GM18520 (cell line): ENCODE measurements at regions not wholly inside any gene's neighbourhood (a gene's known extent, or its start where the extent isn't known, plus 50 kb on each side); places are given as distances from the start of the nearest gene placed in this dataset.
"Not testable (repeated sequence)": the region's sequence is repeated elsewhere in the genome, so short reads cannot be mapped to it uniquely, and the experiment has no call there.

Experiments used
- ATAC-seq: cut with Tn5 transposase; IDR thresholded peaks from one replicate; pipeline ENCODE4 v1.9.1; 2021; ENCODE audit not compliant: unreplicated experiment

GRCh38 chr9:7545371-7546165 is 254.0 kb downstream of the DMAC1 start:
- ATAC-seq: no peak

GRCh38 chr9:7542693-7543092 is 256.9 kb downstream of the DMAC1 start:
- ATAC-seq: no peak

DNA sequence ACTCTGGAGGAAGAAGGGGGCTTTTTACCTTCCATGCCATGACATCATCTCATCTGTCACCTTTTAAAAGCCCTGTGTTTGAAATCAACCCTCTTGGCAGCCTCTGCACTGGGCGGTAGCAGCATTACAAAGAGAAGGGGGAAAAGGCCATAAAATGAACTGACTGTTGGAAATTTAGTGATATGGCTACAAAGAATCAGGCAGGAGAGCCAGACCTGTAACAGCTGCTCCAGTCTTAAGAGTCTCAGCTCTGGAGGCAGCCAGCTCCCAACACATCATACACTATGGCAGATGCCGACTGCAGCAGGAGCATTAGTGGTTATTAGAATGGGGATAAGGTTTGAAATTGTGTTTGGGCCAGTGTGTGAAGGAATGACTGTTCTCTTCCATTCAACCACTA is 257.5 kb downstream of the DMAC1 start:
- ATAC-seq: no peak

GRCh38 chr9:7536310-7536939 is 263.2 kb downstream of the DMAC1 start:
- ATAC-seq: no peak

- no peak for ATAC-seq
Observed at GRCh38 chr9:7534211-7534935, 265.2 kb downstream of the DMAC1 start.

GRCh38 chr9:7533376-7534090 is 266.0 kb downstream of the DMAC1 start:
- ATAC-seq: no peak

DNA sequence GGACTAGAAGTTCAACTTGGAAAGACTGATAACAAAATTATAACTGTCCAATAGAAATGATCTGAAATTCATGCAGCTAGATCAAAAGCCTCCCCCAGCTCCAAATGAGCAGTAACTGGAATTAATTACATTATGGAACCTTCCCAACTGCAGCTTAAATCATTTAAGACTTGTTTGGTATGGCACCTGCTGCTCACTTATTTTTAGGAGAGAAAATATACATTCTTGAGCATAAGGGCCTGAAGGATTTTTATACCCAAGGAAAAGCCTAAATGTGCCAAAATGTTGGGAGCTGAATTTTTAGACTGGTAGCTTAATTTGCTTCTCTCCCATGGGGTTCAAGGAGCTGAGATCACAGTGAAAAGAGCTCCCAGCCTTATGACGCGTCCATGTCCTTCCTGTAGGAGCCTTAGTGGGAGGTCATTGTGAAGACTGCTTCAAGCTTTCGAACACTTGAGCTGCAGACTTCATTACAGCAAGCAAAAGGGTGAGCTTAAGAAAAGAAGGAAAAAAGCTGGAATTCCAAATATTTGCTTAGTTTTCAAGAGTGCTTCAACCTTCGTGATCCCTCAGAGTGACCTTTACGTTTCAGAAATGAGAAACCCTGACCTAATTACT is 276.0 kb downstream of the DMAC1 start:
- no peak for ATAC-seq

DNA sequence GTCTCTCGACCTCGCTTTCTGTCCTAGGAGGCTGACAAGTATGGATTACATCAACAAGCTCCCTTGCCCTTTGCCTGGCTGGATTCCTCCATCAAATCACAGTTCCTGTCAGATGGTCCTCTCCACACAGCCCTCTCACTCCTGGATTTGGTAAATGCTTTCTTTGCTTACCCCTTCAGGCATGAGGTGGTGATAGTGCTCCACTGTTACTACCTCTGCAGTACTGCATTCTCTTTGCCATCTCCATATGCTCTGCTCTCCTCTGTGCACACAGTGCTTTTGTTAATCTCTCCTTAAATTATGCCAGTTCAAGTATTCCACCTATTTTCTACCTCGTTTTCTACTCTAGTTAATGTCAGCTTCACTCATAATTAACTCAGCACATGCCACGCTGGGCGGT is 279.2 kb downstream of the DMAC1 start:
- no peak for ATAC-seq

DNA sequence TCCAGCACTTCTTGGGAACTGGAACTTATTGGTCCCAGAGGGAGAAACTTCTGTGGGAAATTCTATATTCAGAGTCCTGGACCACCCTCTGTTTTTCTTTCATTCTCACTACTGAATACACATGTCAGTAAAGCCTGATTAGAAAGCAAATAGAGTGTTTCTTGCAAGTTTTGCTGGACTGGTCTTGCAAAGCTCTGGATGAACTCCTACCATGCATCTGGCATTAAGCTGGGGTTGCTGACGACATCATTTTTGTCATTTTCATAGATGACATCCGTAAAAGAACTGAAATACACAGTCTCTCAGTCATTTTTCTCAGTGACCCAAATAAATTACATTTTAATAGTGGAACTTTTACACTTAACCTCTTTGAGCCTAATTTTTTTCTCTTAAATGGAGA is 283.2 kb downstream of the DMAC1 start:
- ATAC-seq: no peak

- ATAC-seq: no peak
Observed at GRCh38 chr9:7510199-7510598, 289.4 kb downstream of the DMAC1 start.

DNA sequence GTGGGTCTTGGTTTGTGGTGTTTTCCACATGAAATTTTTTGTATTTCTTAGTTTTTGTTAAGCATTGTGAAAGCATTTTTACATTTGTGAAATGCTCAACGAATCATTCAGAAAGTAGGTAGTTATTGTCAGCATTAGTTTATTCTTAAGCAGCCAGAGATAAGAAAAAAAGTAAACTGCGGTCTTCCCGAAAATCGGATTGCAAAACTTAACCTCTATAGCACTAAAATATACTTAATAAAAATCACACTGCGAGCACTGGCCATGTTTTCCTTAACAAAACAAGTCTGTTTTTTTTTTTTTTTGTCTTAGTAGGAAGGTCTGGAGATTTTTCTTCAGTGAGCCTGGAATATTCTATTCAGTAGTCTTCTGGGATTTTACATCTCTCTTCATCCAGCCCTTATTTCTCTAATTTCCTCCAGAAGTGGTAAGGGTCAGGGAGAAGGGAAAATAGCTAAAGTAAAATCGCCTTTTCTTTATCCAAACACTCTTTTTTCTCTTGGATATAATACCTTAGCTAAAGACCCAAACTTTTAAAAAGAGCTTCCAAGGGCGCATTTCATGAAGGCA is 289.9 kb downstream of the DMAC1 start:
- no peak for ATAC-seq

DNA sequence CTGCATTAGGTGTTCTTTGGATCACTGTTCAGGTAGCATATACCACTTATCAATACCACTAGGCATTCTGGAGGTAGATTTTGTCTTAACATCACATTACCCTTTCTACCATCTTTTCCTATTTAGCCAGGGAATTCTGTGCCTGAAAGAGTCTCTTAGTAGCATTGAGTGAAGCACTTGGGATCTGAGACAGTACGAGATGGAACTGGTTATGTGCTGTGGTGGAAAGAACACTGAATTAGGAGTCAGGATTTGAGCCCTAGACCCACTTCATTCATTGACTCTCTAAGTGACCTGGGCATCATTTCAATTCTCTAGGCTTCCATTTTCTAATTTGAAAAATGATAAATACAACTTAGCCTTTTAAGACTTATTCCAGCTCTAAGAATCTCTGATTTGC is 291.1 kb downstream of the DMAC1 start:
- ATAC-seq: no peak

GRCh38 chr9:7507566-7508270 is 291.9 kb downstream of the DMAC1 start:
- no peak for ATAC-seq

GRCh38 chr9:7507026-7507425 is 292.6 kb downstream of the DMAC1 start:
- no peak for ATAC-seq

- no peak for ATAC-seq
Observed at GRCh38 chr9:7500521-7500920, 299.1 kb downstream of the DMAC1 start.

DNA sequence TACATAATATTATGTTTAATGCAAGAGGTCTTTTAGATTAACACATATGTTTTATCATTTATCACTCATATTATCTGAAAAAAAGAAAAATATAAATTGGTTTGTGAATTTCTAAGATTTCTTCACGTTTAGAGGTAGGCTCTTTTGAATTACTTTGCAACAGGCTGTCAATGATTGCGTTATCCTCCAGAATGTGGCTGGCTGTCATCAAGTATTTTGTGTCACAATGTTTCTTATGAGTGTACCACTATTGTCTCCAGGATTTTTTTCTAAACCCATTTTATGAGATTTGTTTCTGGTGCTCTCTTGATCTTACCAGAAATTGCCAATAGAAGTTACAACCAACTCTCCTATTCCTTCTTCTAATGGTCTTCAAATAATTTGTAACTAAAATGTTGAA is 307.9 kb downstream of the DMAC1 start:
- no peak for ATAC-seq

GRCh38 chr9:7490317-7491108 is 309.1 kb downstream of the DMAC1 start:
- ATAC-seq: no peak

GRCh38 chr9:7489036-7489435 is 310.5 kb downstream of the DMAC1 start:
- ATAC-seq: no peak

- ATAC-seq: not testable (repeated sequence)
Observed at GRCh38 chr9:7484014-7484413, 315.6 kb downstream of the DMAC1 start.
